ENCODE measurements at regions not wholly inside any gene's neighbourhood (a gene's known extent, or its start where the extent isn't known, plus 50 kb on each side); places are given as distances from the start of the nearest gene placed in this dataset.
A peak's percentile ranks its signal among the peaks of the same experiment; 100 is the strongest.

DNA sequence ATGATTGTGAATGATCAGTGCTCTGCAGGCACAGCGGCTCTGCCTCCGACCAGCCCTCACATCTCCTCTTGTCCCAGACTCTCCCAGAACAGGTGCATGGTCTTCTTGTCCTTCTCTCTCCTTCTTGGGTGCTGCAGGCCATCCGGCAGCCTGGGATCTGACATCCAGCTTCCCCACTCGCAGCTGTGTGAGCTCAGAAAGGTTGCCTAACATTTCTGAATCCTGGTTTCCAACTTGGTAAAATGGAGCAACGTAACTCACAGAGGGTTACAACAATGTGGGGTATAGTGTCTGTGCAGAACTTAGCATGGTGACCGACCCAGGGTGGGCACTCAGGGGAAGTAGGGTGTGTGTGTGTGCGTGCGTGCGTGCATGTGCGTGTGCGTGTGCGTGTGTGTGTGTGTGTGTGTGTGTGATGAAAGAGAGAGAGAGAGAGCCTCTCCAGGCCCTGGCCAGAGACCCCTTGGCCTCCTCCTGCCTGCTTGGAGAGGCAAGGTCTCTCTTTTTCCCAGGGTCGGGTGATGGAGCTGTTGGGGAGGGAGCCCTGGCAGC, 110.1 kb downstream of the SNX5 start:
- no peak for DNase-seq (ENCODE audit: low spot score)

DNA sequence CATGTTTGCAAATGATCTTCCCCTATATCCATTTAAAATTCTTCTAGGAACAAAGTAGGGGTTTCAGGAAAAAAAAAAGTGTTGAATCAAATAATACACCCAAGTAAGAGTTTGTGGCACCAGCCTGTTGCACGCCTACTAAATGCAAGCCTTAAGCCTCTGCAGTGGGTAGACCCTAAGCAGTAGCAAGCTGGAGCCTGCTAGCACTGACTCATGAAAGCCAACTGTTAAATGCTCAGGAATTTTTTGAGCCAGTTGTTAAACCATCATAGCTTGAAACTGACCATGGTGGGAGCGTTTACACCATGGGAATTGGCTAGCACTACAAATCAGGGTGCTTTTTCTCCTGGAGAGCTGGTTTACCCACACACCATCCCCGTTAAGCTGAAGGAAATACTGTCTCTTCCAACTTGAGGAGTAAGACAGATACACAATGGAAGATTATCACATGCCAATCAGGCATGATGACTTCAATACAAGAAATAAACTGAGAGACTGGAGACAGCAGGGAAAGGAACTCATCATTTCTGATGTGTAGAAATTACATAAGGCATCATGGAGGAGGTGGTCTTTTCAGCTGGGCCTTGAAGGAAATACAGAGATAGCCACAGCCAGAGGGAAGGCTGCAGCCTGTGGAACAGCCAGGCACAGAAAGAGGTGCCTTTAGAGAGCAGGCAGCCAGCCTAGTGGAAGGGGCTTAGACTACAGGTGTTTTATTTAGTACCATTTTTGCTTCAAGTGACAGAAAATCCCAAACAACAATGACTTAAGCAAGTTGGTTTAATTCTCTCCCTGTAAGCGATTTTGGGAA, 110.8 kb downstream of the SNX5 start:
- DNase-seq (ENCODE audit: low spot score), result no peak

DNA sequence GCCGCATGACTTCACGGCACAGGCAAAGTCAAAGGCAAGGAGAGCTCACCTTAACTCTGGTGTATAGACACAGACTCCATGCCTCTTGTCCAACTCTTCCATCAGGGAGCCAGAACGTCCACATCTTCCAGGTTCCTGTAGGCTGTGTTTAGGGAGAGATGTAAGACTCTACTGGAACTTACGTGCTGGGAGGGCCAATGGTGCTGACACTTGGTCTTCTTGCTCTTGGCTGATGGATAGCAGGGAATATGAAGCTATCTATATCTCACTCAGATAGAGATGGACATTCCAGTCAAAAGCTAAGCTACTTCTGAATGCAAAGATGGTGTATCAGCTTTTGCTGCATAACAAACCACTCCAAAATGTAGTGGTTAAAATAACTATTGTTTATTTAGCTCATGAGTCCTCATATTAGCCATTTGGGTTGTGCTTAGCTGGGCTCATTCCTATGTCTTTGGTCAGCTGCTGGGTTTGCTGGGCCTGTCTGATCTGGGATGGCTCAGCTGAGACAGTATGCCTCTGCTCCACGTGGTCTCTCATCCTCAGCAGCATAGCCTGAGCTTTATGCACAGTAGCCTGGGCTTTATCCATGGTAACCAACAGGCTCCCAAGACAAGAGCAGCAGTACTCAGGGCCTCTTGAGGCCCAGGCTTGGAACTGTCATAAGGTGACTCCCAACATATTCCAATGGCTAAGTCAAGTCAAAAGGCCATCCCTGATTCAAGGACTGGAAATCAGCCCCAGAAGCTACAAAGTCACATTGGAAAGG, 111.6 kb downstream of the SNX5 start:
- DNase-seq (ENCODE audit: low spot score), result no peak

- DNase-seq (ENCODE audit: low spot score), result no peak
Measured at GRCh38 chr20:17856024-17856564, 112.5 kb downstream of the SNX5 start.

DNA sequence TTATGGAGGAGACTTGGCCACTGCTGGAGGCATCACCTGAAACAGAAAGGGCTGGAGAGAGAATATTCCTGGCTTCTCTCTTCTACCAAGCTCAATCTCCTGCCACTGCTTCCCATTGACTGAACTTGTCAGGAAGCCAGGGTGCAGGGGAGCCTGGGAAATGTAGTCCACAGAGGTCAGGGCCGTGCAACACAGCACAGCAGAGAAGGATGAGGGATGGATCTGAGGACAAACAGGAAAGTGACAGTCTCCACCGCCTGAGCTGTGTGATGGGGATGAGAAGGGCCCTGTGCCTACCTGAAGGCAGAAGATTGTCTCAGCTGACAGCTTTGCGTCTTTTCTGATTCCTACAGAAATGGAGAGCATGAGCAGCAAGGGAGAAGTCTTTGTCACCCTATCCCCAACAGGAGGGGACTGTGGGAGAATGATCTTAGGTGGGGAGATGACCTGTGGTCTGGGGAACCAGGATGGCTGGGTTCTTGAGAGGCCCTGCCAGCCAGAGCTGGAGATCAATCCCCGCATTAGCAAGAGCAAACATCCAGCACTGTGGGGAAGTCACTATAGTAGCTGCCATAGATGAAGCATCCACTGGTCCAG, 114.2 kb downstream of the SNX5 start:
- DNase-seq (ENCODE audit: low spot score), result peak; percentile 29

- no peak for DNase-seq (ENCODE audit: low spot score)
Measured at GRCh38 chr20:17852323-17852722, 116.3 kb downstream of the SNX5 start.

GRCh38 chr20:17850684-17851026, 117.9 kb downstream of the SNX5 start:
- DNase-seq (ENCODE audit: low spot score), result no peak

DNA sequence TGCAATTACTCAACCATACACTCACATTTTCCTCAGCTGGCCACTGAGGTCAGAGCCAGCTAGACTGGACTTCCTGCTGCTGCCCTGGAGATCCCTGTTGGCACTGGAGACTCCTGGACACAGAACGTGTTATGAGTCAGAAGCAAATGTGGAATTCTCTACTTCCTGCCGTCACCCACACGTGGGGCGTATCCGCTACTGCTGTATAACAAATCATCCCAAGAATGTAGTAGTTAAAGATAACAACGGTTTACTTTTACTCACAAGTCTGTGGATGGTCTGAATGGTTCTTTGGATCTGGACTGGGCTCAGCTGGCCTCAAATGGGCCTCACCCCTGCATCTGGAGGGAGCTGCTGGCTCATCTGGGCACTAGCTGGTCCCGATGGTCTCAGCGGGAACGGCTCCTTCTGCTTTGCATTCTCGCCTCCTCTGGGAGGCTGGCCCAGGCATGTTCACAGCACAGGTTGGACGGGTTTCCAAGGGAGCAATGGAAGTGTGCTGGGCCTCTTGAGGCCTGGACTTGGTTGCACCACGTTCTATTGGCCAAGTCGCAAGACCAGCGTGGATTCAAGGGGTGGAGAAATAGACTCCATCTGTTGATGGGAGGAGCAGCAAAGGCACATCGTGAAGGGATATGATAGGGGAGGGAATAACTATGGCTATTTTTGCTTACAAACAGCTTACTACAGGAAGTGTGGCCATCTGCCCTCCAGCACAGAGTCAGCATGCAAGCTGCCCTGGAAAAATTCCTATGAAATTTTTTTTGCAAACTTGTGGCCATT, 118.5 kb downstream of the SNX5 start:
- no peak for DNase-seq (ENCODE audit: low spot score)

- DNase-seq (ENCODE audit: low spot score), result no peak
Measured at GRCh38 chr20:17849138-17849900, 119.3 kb downstream of the SNX5 start.

DNA sequence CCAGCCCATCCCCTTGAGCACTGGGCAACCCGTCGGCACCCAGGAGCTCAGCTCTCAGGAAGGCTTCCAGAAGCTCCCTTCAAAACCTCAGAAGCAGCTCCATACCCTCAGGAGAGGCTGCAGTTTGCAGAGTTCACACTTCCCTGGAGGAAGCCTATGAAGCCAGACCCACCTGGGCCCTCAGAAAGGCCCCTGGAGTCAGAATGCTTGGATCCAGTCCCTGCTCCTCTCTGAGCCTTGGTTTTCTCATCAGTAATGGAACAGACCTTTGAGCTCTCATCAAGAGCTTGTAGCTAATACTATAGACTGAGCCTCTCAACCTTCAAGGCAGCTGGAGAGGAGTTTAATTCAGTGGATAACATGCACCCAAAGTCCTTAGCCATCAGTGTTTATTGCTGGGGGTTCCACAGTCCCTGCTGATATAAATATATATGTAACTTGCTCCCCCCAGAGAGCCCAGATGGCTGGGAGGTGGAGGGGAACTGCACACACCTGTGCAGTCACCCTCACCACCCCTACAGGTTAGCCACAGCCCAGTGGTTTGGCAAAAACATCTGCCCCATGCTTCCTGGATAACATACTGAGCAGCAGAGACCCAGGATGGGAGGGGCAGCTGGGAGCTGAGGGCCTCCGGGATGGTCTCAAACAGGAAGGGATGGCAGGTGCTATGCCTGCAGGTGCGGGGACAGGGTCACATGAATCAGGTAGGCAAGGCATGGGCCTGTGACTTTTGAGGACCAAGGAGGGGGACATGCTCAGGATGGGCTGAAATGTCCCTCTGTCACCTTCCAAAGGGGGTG, 120.1 kb downstream of the SNX5 start:
- DNase-seq (ENCODE audit: low spot score), result no peak

GRCh38 chr20:17845701-17846475, 122.7 kb downstream of the SNX5 start:
- DNase-seq (ENCODE audit: low spot score), result no peak

DNA sequence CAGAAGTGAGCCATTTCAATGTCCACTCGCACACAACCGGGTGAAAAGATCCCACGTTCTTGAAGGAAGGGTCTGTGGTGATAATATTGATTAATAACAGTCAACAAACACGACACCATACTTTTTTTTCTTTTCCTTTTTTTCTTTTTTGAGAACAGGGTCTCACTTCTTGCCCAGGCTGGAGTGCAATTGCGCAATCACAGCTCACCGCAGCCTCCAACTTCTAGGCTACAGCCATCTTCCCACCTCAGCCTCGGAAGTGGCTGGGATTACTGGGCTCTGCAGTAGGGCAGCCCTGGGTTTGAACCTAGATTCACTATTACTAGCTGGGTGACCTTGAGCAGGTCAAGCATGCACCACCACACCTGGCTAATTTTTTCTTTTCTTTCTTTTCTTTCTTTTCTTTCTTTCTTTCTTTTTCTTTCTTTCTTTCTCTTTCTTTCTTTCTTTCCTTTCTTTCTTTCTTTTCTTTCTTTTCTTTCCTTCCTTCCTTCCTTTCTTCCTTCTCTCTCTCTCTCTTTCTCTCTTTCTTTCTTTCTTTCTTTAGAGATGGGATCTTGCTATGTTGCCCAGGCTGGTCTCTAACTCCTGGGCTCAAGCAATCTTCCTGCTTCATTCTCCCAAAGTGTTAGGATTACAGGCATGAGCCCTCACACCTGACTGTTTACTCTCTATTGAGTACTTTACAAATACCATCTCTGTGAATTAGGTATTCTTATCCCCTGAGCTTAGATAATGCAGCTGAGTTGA, 123.9 kb downstream of the SNX5 start:
- no peak for DNase-seq (ENCODE audit: low spot score)

DNA sequence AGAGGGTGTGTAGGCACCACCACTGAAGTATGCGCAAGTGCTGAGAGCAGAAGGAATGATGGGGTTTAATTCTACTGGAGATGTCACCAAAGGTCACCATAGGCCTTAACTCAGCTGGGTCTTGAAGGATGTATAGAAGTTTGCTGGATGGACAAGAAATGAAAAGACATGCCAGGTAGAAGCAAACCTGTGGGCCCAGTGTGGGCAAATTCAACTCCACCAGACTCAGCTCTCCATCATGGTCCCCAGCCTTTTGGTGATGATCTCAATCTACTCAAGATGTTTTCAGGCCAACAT, 124.5 kb downstream of the SNX5 start:
- DNase-seq (ENCODE audit: low spot score), result no peak

GRCh38 chr20:17843246-17844132, 125.1 kb downstream of the SNX5 start:
- no peak for DNase-seq (ENCODE audit: low spot score)

GRCh38 chr20:17841751-17842215, 126.8 kb downstream of the SNX5 start:
- no peak for DNase-seq (ENCODE audit: low spot score)

GRCh38 chr20:17840423-17840822, 128.2 kb downstream of the SNX5 start:
- no peak for DNase-seq (ENCODE audit: low spot score)

GRCh38 chr20:17838921-17839320, 129.7 kb downstream of the SNX5 start:
- no peak for DNase-seq (ENCODE audit: low spot score)

- DNase-seq (ENCODE audit: low spot score), result no peak
Measured at GRCh38 chr20:17837179-17837578, 131.4 kb downstream of the SNX5 start.

All from putamen (tissue), 1 donor.